ENCODE measurements at regions not wholly inside any gene's neighbourhood (a gene's known extent, or its start where the extent isn't known, plus 50 kb on each side); places are given as distances from the start of the nearest gene placed in this dataset.

GRCh38 chr4:18421519-18421918, 400.0 kb upstream of the LCORL start:
- TF ChIP-seq POLR2A (IDR thresholded peaks at IDR 0.05; ENCODE audit: low read length) (no peak), GATA1 (IDR thresholded peaks at IDR 0.05; ENCODE audit: low read depth, low read length) (no peak)

Measured in erythroblast (primary cell).